Tibial artery (tissue), 4 donors: ENCODE measurements at regions not wholly inside any gene's neighbourhood (a gene's known extent, or its start where the extent isn't known, plus 50 kb on each side); places are given as distances from the start of the nearest gene placed in this dataset.

Experiments used
- DNase-seq, 2 donors: peaks; one replicate each; pipeline ENCODE4 v3.0.0-alpha.2; 2019
- H3K27ac ChIP-seq, 2 donors: fragments of 200-600 bp; sonication (generic) in 1 of 2; 1 replicate in 1 of 2; 2 replicates in 1 of 2; pipeline ENCODE4 v1.5.1; 2018 to 2019; ENCODE audit warnings: mild to moderate bottlenecking in 1 of 2
- H3K27me3 ChIP-seq, 2 donors: fragments of 200-600 bp; sonication (generic) in 1 of 2; one replicate each; pipeline versions ENCODE4 v1.5.1 to v1.6.0; 2016 to 2019
- H3K36me3 ChIP-seq, 3 donors: fragments of 200-600 bp; sonication (generic) in 2 of 3; one replicate each; pipeline ENCODE4 v1.5.1; 2016 to 2019; ENCODE audit warnings: mild to moderate bottlenecking in 2 of 3
- H3K4me1 ChIP-seq, 4 donors: fragments of 200-600 bp; sonication (generic) in 2 of 4; 1 replicate in 3 of 4; 2 replicates in 1 of 4; pipeline ENCODE4 v1.5.1; 2016 to 2019
- H3K4me3 ChIP-seq, 2 donors: fragments of 200-600 bp; sonication (generic) in 1 of 2; 1 replicate in 1 of 2; 2 replicates in 1 of 2; pipeline ENCODE4 v1.5.1; 2018 to 2019; ENCODE audit warnings: mild to moderate bottlenecking in 2 of 2
- H3K9me3 ChIP-seq, 3 donors: fragments of 200-600 bp; sonication (generic) in 1 of 3; one replicate each; pipeline ENCODE4 v1.5.1; 2016 to 2019
- CTCF ChIP-seq, 2 experiments: fragments of 200-600 bp in 1 of 2; fragments of 450-650 bp in 1 of 2; IDR thresholded peaks; one replicate each; pipeline ENCODE4 v1.5.1; 2017 to 2019; ENCODE audit warnings: antibody characterized with exemption in 2 of 2, mild to moderate bottlenecking in 1 of 2, moderate library complexity in 1 of 2
- intact Hi-C: fragments of 100-400 bp; cut with DNase I; formaldehyde crosslinking; loops from one replicate; pipeline ENCODE4 v1.15.0; 2023; ENCODE audit warnings: low total_unique reads

GRCh38 chr6:17202526-17202925 lies 78.6 kb upstream of the RBM24 start:
- no peaks in the 10 kb centered on the region for H3K4me1 ChIP-seq
- H3K27me3 ChIP-seq, result peaks cover 0 to 5% of the 10 kb centered on the region in 2 donors
- peaks cover 0 to 5% (median 0%) of the 10 kb centered on the region in 3 donors for H3K9me3 ChIP-seq
- no peak for DNase-seq
- H3K4me3 ChIP-seq, result no peak overlapping the region
- no peak overlapping the region for H3K27ac ChIP-seq
- TF ChIP-seq CTCF (IDR thresholded peaks at IDR 0.05), result no peak
- H3K36me3 ChIP-seq, result no peaks in the 10 kb centered on the region
- intact Hi-C loops, result no loop called here

- Histone ChIP-seq H3K9me3 (peaks cover 0 to 5% (median 0%) of the 10 kb centered on the region in 3 donors), H3K27ac (no peak overlapping the region), H3K4me1 (no peaks in the 10 kb centered on the region), H3K36me3 (no peaks in the 10 kb centered on the region), H3K4me3 (no peak overlapping the region), H3K27me3 (peaks cover 0 to 5% of the 10 kb centered on the region in 2 donors)
- intact Hi-C loops, result no loop called here
- no peak for TF ChIP-seq CTCF (IDR thresholded peaks at IDR 0.05)
- no peak for DNase-seq
These were observed 76.6 kb upstream of the RBM24 start for GRCh38 chr6:17204533-17204932.

GRCh38 chr6:17206566-17207072 lies 74.5 kb upstream of the RBM24 start:
- no peak for DNase-seq
- no peaks in the 10 kb centered on the region for H3K36me3 ChIP-seq
- no peak overlapping the region for H3K27ac ChIP-seq
- H3K27me3 ChIP-seq, result no peaks in the 10 kb centered on the region
- intact Hi-C loops, result no loop called here
- no peaks in the 10 kb centered on the region for H3K4me1 ChIP-seq
- H3K9me3 ChIP-seq, result peaks cover 0 to 5% (median 0%) of the 10 kb centered on the region in 3 donors
- no peak overlapping the region for H3K4me3 ChIP-seq
- TF ChIP-seq CTCF (IDR thresholded peaks at IDR 0.05), result no peak

- Histone ChIP-seq H3K4me3 (no peak overlapping the region), H3K4me1 (peaks cover 0 to 5% (median 0%) of the 10 kb centered on the region in 4 donors), H3K36me3 (no peaks in the 10 kb centered on the region), H3K27me3 (no peaks in the 10 kb centered on the region), H3K9me3 (peaks cover 0 to 5% (median 0%) of the 10 kb centered on the region in 3 donors), H3K27ac (no peak overlapping the region)
- TF ChIP-seq CTCF (IDR thresholded peaks at IDR 0.05), result no peak
- intact Hi-C loops, result no loop called here
- no peak for DNase-seq
These were observed 73.9 kb upstream of the RBM24 start for GRCh38 chr6:17207281-17207680.

- Histone ChIP-seq H3K27ac (no peak overlapping the region), H3K4me3 (no peak overlapping the region), H3K4me1 (peaks cover 0 to 20% (median 0%) of the 10 kb centered on the region in 4 donors), H3K36me3 (no peaks in the 10 kb centered on the region), H3K9me3 (peaks cover 0 to 5% (median 0%) of the 10 kb centered on the region in 3 donors), H3K27me3 (no peaks in the 10 kb centered on the region)
- intact Hi-C loops, result no loop called here
- no peak for TF ChIP-seq CTCF (IDR thresholded peaks at IDR 0.05)
- DNase-seq, result no peak
These were observed 70.5 kb upstream of the RBM24 start for GRCh38 chr6:17210683-17211082.

- intact Hi-C loops, result no loop called here
- no peaks in the 10 kb centered on the region for H3K36me3 ChIP-seq
- peaks cover 0 to 20% (median 0%) of the 10 kb centered on the region in 4 donors for H3K4me1 ChIP-seq
- peaks cover 0 to 5% (median 0%) of the 10 kb centered on the region in 3 donors for H3K9me3 ChIP-seq
- H3K27ac ChIP-seq, result no peak overlapping the region
- DNase-seq, result no peak
- no peak overlapping the region for H3K4me3 ChIP-seq
- no peaks in the 10 kb centered on the region for H3K27me3 ChIP-seq
- no peak for TF ChIP-seq CTCF (IDR thresholded peaks at IDR 0.05)
These were observed 70.1 kb upstream of the RBM24 start for GRCh38 chr6:17211101-17211500.
